GM23248 (cell line): ENCODE measurements at regions not wholly inside any gene's neighbourhood (a gene's known extent, or its start where the extent isn't known, plus 50 kb on each side); places are given as distances from the start of the nearest gene placed in this dataset.

Source experiments
- DNase-seq: peaks from one replicate; pipeline ENCODE4 v3.0.0-alpha.2; 2015
- H2AFZ ChIP-seq: fragments of 200-600 bp; sonication (generic); 2 replicates; pipeline ENCODE4 v1.6.1; 2016; ENCODE audit warnings: antibody characterized with exemption
- H3F3A ChIP-seq: fragments of 200-600 bp; sonication (generic); 2 replicates; pipeline ENCODE4 v1.6.1; 2016; ENCODE audit warnings: mild to moderate bottlenecking, antibody characterized with exemption, mixed run types; ENCODE audit not compliant: insufficient read depth
- H3K27ac ChIP-seq: fragments of 200-600 bp; sonication (generic); 2 replicates; pipeline ENCODE4 v1.5.1; 2016; ENCODE audit warnings: mild to moderate bottlenecking
- H3K27me3 ChIP-seq: fragments of 200-600 bp; sonication (generic); replicated peaks from 2 replicates; pipeline ENCODE4 v1.6.1; 2016; ENCODE audit warnings: mild to moderate bottlenecking; ENCODE audit not compliant: insufficient read depth
- H3K36me3 ChIP-seq: fragments of 200-600 bp; sonication (generic); 2 replicates; pipeline ENCODE4 v1.6.1; 2016; ENCODE audit warnings: low read depth, mild to moderate bottlenecking
- H3K4me1 ChIP-seq: fragments of 200-600 bp; sonication (generic); 2 replicates; pipeline ENCODE4 v1.6.1; 2016; ENCODE audit warnings: mild to moderate bottlenecking; ENCODE audit not compliant: insufficient read depth
- H3K4me2 ChIP-seq: fragments of 200-600 bp; sonication (generic); one replicate; pipeline ENCODE4 v1.6.1; 2016; ENCODE audit warnings: mild to moderate bottlenecking; ENCODE audit not compliant: unreplicated experiment
- H3K4me3 ChIP-seq: fragments of 200-600 bp; sonication (generic); 2 replicates; pipeline ENCODE4 v1.5.1; 2016; ENCODE audit warnings: mild to moderate bottlenecking
- H3K79me2 ChIP-seq: fragments of 200-600 bp; sonication (generic); 2 replicates; pipeline ENCODE4 v1.6.1; 2016; ENCODE audit warnings: mild to moderate bottlenecking; ENCODE audit not compliant: insufficient read depth
- H3K9ac ChIP-seq: fragments of 200-600 bp; sonication (generic); 2 replicates; pipeline ENCODE4 v1.6.1; 2016; ENCODE audit warnings: mild to moderate bottlenecking
- H3K9me2 ChIP-seq: fragments of 200-600 bp; sonication (generic); 2 replicates; pipeline ENCODE4 v1.6.1; 2016; ENCODE audit warnings: mixed run types, mild to moderate bottlenecking, moderate library complexity; ENCODE audit not compliant: insufficient read depth
- H3K9me3 ChIP-seq: fragments of 200-600 bp; sonication (generic); one replicate; pipeline ENCODE4 v1.6.1; 2017; ENCODE audit warnings: low read depth
- H4K20me1 ChIP-seq: fragments of 200-600 bp; sonication (generic); 2 replicates; pipeline ENCODE4 v1.6.0; 2016; ENCODE audit not compliant: insufficient read depth
- EZH2 ChIP-seq: fragments of 200-600 bp; sonication (generic); IDR thresholded peaks from 2 replicates; pipeline ENCODE4 v1.6.1; 2018; ENCODE audit warnings: antibody characterized with exemption, mild to moderate bottlenecking; ENCODE audit not compliant: insufficient read depth, poor library complexity, severe bottlenecking
- EZH2phosphoT487 ChIP-seq: fragments of 200-600 bp; sonication (generic); IDR thresholded peaks from 2 replicates; pipeline ENCODE4 v1.6.1; 2018; ENCODE audit warnings: antibody characterized with exemption, moderate library complexity, mild to moderate bottlenecking, low read depth; ENCODE audit not compliant: insufficient read depth
- WGBS, 2 experiments: methylation state at CpG; one replicate each; pipeline ENCODE4 v1.1.6; 2015 to 2017; ENCODE audit warnings: low lambda C conversion rate in 2 of 2, low coverage in 1 of 2; ENCODE audit errors: missing lambda C conversion rate in 2 of 2; 5-methylcytosine and 5-hydroxymethylcytosine counted together
- in situ Hi-C: fragments of 300-500 bp; cut with MboI; formaldehyde crosslinking; loops from 2 replicates; pipeline ENCODE4 v1.15.0; 2020

- H3K4me3 ChIP-seq = no peak overlapping the region
- no peak overlapping the region for H2AFZ ChIP-seq
- no peak overlapping the region for H3K9ac ChIP-seq
- no peaks in the 10 kb centered on the region for H3K9me3 ChIP-seq
- no peaks in the 10 kb centered on the region for H3K27me3 ChIP-seq
- H3K79me2 ChIP-seq = no peaks in the 10 kb centered on the region
- no peaks in the 10 kb centered on the region for H3K36me3 ChIP-seq
- H3K4me1 ChIP-seq = no peaks in the 10 kb centered on the region
- H3K4me2 ChIP-seq = no peak overlapping the region
- H3K27ac ChIP-seq = no peak overlapping the region
- in situ Hi-C loops = no loop called here
- H3F3A ChIP-seq = peaks cover 4% of the 10 kb centered on the region; the same call in 1 of the 2 replicates
- TF ChIP-seq EZH2phosphoT487 (no peak), EZH2 (no peak)
- DNase-seq = peak; percentile 65
- 95 to 100% methylated on average over 1 of the region's 1 CpG for WGBS, 2 experiments
- no peaks in the 10 kb centered on the region for H3K9me2 ChIP-seq
- no peaks in the 10 kb centered on the region for H4K20me1 ChIP-seq
Observed at GRCh38 chr1:214801191-214801590, 198.2 kb downstream of the CENPF start.

- WGBS, 2 experiments = 68% methylated on average over 3 of the region's 3 CpGs
- Histone ChIP-seq H3F3A (no peaks in the 10 kb centered on the region), H3K4me2 (no peak overlapping the region), H3K4me1 (peaks cover 14% of the 10 kb centered on the region), H4K20me1 (no peaks in the 10 kb centered on the region), H2AFZ (peak overlapping the region; percentile 47), H3K27ac (no peak overlapping the region), H3K36me3 (no peaks in the 10 kb centered on the region), H3K27me3 (no peaks in the 10 kb centered on the region), H3K79me2 (no peaks in the 10 kb centered on the region), H3K9ac (no peak overlapping the region), H3K9me3 (no peaks in the 10 kb centered on the region), H3K9me2 (no peaks in the 10 kb centered on the region), H3K4me3 (no peak overlapping the region)
- TF ChIP-seq EZH2 (no peak), EZH2phosphoT487 (no peak)
- in situ Hi-C loops = no loop called here
- peak; percentile 64 for DNase-seq
Observed at GRCh38 chr1:214808845-214809460, 206.0 kb downstream of the CENPF start.

GRCh38 chr1:214816603-214817002, 213.6 kb downstream of the CENPF start:
- WGBS, 2 experiments = 73 to 77% methylated on average over 2 of the region's 2 CpGs
- DNase-seq = peak; percentile 15
- Histone ChIP-seq H4K20me1 (no peaks in the 10 kb centered on the region), H3K4me3 (no peak overlapping the region), H2AFZ (0 out of 2 replicates have a peak overlapping the region, but pooled peaks have one; percentile 36), H3K4me1 (no peaks in the 10 kb centered on the region), H3K9me3 (no peaks in the 10 kb centered on the region), H3K4me2 (no peak overlapping the region), H3F3A (no peaks in the 10 kb centered on the region), H3K79me2 (no peaks in the 10 kb centered on the region), H3K36me3 (no peaks in the 10 kb centered on the region), H3K27ac (no peak overlapping the region), H3K9ac (no peak overlapping the region), H3K27me3 (no peaks in the 10 kb centered on the region), H3K9me2 (no peaks in the 10 kb centered on the region)
- TF ChIP-seq EZH2 = no peak
- no peak for TF ChIP-seq EZH2phosphoT487
- in situ Hi-C loops = no loop called here

DNA sequence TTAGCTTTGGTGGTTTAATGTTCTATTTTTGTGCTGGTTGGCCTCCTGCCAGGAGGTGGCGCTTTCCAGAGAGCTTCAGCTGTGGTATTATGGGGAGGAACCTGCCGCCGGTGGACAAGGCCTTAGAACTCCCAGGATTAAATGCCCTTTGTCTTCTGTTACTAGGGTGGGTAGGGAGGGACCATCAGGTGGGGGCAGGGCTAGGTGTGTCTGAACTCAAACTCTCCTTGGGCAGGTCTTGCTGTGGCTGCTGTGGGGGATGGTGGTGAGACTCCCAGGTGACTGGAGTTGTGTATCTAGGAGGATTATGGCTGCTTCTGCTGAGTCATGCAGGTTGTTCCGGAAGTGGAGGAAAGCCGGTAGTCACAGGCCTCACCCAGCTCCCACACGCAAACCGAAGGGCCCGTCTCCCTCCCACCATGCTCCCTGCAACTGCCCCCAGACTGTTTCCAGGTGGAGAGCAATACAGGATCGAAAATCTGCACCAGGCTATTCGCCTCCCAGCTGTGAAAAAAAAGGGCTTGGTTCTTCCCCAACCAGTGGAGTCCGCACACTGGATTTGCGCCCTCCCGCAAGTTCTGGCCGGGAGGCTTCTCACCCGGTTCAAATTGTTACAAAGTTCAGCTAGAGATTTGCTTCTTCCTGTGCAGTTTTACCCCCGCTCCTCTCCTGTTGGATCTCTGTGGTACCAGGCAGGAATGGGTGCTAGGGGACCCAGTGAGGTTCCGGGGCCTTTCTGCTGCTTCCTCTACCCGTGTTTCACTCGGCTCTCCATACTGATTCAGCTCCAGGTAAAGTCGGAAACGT, 220.5 kb downstream of the CENPF start:
- Histone ChIP-seq H3K36me3 (no peaks in the 10 kb centered on the region), H3K27me3 (no peaks in the 10 kb centered on the region), H4K20me1 (no peaks in the 10 kb centered on the region), H3K27ac (no peak overlapping the region), H3K4me2 (no peak overlapping the region), H3K9me3 (no peaks in the 10 kb centered on the region), H3K4me1 (no peaks in the 10 kb centered on the region), H2AFZ (no peak overlapping the region), H3F3A (no peaks in the 10 kb centered on the region), H3K9me2 (no peaks in the 10 kb centered on the region; the same call in 1 of the 2 replicates), H3K79me2 (no peaks in the 10 kb centered on the region), H3K9ac (no peak overlapping the region), H3K4me3 (no peak overlapping the region)
- DNase-seq = no peak
- in situ Hi-C loops = no loop called here
- TF ChIP-seq EZH2phosphoT487 (no peak), EZH2 (no peak)
- 93 to 95% methylated on average over 21 of the region's 21 CpGs for WGBS, 2 experiments
